ENCODE measurements at regions not wholly inside any gene's neighbourhood (a gene's known extent, or its start where the extent isn't known, plus 50 kb on each side); places are given as distances from the start of the nearest gene placed in this dataset.

GRCh38 chr6:48397887-48398286 lies 286.9 kb upstream of the PTCHD4 start:
- no peak for TF ChIP-seq RARB (CRISPR knock-in tag; IDR thresholded peaks at IDR 0.05)
- TF ChIP-seq ESRRG (CRISPR knock-in tag; IDR thresholded peaks at IDR 0.05) = no peak

All from SK-N-SH treated with all-trans-retinoic acid at 6 μM for 48 hours (cell line).